ENCODE measurements at regions not wholly inside any gene's neighbourhood (a gene's known extent, or its start where the extent isn't known, plus 50 kb on each side); places are given as distances from the start of the nearest gene placed in this dataset.

- TF ChIP-seq POLR2A (IDR thresholded peaks at IDR 0.05; ENCODE audit: low read depth, low read length) (no peak), POLR2AphosphoS5 (IDR thresholded peaks at IDR 0.05; ENCODE audit: low read depth, low read length) (no peak)
Measured at GRCh38 chr6:111970426-111970825, 83.5 kb upstream of the CCN6 start.
